ENCODE measurements at regions not wholly inside any gene's neighbourhood (a gene's known extent, or its start where the extent isn't known, plus 50 kb on each side); places are given as distances from the start of the nearest gene placed in this dataset.

DNA sequence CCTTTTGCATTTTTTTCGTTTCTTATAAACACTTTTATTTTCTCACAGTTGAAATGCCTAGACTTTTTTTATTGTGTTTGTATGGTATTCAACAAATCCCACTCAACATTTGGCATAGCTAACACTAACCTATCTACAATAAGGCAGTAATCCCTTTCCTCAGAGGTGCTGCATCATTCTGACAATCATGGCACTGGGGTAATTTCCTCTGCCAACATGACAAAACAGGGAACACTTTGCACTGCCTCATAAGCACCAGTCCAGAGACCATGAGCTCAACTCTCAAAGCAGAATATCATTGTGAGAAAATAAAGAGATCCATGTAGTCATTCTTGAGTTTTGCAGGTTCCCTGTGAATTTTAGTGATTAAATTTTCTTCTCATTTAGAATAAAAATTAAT is 183.8 kb upstream of the INTU start:
- ATAC-seq (ENCODE audit: insufficient read depth, low FRiP score) (no peak), DNase-seq (no peak)
- Histone ChIP-seq H3K4me1 (ENCODE audit: control insufficient read depth in 5 of 5, insufficient read depth in 5 of 5, low read length in 5 of 5) (peaks cover 0 to 6% (median 0%) of the 10 kb centered on the region in 5 donors), H3K4me3 (no peak overlapping the region), H3K27me3 (ENCODE audit: control insufficient read depth in 3 of 3, insufficient read depth in 3 of 3, low read length in 2 of 3) (no peaks in the 10 kb centered on the region), H3K36me3 (ENCODE audit: control insufficient read depth in 4 of 4, insufficient read depth in 4 of 4, low read length in 4 of 4) (no peaks in the 10 kb centered on the region), H3K9me3 (ENCODE audit: control insufficient read depth in 4 of 4, insufficient read depth in 3 of 4, low read length in 3 of 4) (no peaks in the 10 kb centered on the region), H3K27ac (ENCODE audit: low read depth in 1 of 2, low read length in 1 of 2) (no peak overlapping the region), H3K9ac (ENCODE audit: insufficient read depth in 1 of 2, low read length in 2 of 2) (no peak overlapping the region)
- TF ChIP-seq, protein P1, sequence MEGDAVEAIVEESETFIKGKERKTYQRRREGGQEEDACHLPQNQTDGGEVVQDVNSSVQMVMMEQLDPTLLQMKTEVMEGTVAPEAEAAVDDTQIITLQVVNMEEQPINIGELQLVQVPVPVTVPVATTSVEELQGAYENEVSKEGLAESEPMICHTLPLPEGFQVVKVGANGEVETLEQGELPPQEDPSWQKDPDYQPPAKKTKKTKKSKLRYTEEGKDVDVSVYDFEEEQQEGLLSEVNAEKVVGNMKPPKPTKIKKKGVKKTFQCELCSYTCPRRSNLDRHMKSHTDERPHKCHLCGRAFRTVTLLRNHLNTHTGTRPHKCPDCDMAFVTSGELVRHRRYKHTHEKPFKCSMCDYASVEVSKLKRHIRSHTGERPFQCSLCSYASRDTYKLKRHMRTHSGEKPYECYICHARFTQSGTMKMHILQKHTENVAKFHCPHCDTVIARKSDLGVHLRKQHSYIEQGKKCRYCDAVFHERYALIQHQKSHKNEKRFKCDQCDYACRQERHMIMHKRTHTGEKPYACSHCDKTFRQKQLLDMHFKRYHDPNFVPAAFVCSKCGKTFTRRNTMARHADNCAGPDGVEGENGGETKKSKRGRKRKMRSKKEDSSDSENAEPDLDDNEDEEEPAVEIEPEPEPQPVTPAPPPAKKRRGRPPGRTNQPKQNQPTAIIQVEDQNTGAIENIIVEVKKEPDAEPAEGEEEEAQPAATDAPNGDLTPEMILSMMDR (IDR thresholded peaks at IDR 0.05; ENCODE audit: control extremely low read depth, extremely low read depth), result no peak
- 84 to 94% methylated on average over 1 of the region's 1 CpG for WGBS, 2 donors

DNA sequence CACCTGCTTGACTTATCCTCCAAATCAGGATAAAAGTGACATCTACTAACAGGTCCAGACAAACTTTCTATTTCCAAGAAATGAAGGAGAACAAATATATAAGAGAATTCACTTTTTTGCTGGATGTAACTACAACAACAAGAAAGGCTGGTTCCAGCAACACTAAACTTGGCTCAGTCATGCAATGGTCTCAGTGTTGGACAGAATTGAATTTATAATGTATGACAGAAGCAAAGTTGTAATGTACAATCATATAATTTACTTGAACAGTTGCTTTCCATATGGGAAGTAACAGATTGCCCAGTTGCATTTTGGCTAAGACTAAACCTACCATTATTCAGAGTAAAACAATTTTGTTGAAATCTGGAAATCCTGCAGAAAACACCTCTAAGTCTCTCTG is 183.3 kb upstream of the INTU start:
- no peak overlapping the region for H3K9ac ChIP-seq (ENCODE audit: insufficient read depth in 1 of 2, low read length in 2 of 2)
- TF ChIP-seq, protein P1 (IDR thresholded peaks at IDR 0.05; ENCODE audit: control extremely low read depth, extremely low read depth), result no peak
- H3K36me3 ChIP-seq (ENCODE audit: control insufficient read depth in 4 of 4, insufficient read depth in 4 of 4, low read length in 4 of 4), result no peaks in the 10 kb centered on the region
- H3K27me3 ChIP-seq (ENCODE audit: control insufficient read depth in 3 of 3, insufficient read depth in 3 of 3, low read length in 2 of 3), result no peaks in the 10 kb centered on the region
- H3K9me3 ChIP-seq (ENCODE audit: control insufficient read depth in 4 of 4, insufficient read depth in 3 of 4, low read length in 3 of 4), result no peaks in the 10 kb centered on the region
- H3K4me3 ChIP-seq, result no peak overlapping the region
- H3K4me1 ChIP-seq (ENCODE audit: control insufficient read depth in 5 of 5, insufficient read depth in 5 of 5, low read length in 5 of 5), result peaks cover 0 to 6% (median 0%) of the 10 kb centered on the region in 5 donors
- H3K27ac ChIP-seq (ENCODE audit: low read depth in 1 of 2, low read length in 1 of 2), result no peak overlapping the region
- peak in 2 of 3 donors; percentile 46 to 70 for DNase-seq
- no peak for ATAC-seq (ENCODE audit: insufficient read depth, low FRiP score)

DNA sequence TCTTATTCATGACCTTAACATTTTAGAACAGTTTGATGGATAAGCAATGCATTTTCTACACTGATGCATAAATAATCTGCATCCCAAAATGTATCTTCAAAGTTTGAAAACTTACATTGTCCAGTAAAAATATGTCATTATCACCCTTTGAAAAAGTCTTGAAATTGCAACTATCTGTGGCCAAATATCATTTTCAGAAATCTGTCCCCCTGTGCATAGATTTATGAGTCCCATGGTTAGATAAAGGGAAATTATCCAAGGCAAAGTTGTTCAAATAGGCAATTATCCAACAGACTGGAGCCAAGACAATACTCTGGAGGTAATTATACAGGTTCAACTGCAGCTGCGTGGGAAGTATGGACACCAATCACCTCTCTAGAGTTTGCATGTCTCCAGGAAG is 182.5 kb upstream of the INTU start:
- DNase-seq (no peak), ATAC-seq (ENCODE audit: insufficient read depth, low FRiP score) (no peak)
- peaks cover 0 to 1% (median 0%) of the 10 kb centered on the region in 4 donors for H3K9me3 ChIP-seq (ENCODE audit: control insufficient read depth in 4 of 4, insufficient read depth in 3 of 4, low read length in 3 of 4)
- no peaks in the 10 kb centered on the region for H3K36me3 ChIP-seq (ENCODE audit: control insufficient read depth in 4 of 4, insufficient read depth in 4 of 4, low read length in 4 of 4)
- H3K4me3 ChIP-seq, result no peak overlapping the region
- H3K9ac ChIP-seq (ENCODE audit: insufficient read depth in 1 of 2, low read length in 2 of 2), result no peak overlapping the region
- H3K27ac ChIP-seq (ENCODE audit: low read depth in 1 of 2, low read length in 1 of 2), result no peak overlapping the region
- peaks cover 0 to 6% (median 0%) of the 10 kb centered on the region in 5 donors for H3K4me1 ChIP-seq (ENCODE audit: control insufficient read depth in 5 of 5, insufficient read depth in 5 of 5, low read length in 5 of 5)
- 64 to 97% methylated on average over 1 of the region's 1 CpG for WGBS, 2 donors
- H3K27me3 ChIP-seq (ENCODE audit: control insufficient read depth in 3 of 3, insufficient read depth in 3 of 3, low read length in 2 of 3), result no peaks in the 10 kb centered on the region
- TF ChIP-seq, protein P1 (IDR thresholded peaks at IDR 0.05; ENCODE audit: control extremely low read depth, extremely low read depth), result no peak

DNA sequence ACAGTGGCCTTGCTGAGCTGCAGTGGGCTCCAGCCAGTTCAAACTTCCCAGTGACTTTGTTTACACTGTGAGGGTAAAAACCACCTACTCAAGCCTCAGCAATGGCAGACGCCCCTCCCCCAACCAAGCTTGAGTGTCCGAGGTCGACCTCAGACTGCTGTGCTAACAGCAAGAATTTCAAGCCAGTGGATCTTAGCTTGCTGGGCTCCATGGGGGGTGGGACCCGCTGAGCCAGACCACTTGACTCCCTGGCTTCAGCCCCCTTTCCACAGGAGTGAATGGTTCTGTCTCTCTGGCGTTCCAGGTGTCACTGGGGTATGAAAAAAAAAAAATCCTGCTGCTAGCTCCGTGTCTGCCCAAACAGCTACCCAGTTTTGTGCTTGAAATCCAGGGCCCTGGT is 168.9 kb upstream of the INTU start:
- H3K36me3 ChIP-seq (ENCODE audit: control insufficient read depth in 4 of 4, insufficient read depth in 4 of 4, low read length in 4 of 4), result no peaks in the 10 kb centered on the region
- no peak overlapping the region for H3K27ac ChIP-seq (ENCODE audit: low read depth in 1 of 2, low read length in 1 of 2)
- DNase-seq (no peak), ATAC-seq (ENCODE audit: insufficient read depth, low FRiP score) (no peak)
- TF ChIP-seq, protein P1 (IDR thresholded peaks at IDR 0.05; ENCODE audit: control extremely low read depth, extremely low read depth), result no peak
- WGBS, 2 donors, result 48 to 57% methylated on average over 6 of the region's 6 CpGs
- H3K27me3 ChIP-seq (ENCODE audit: control insufficient read depth in 3 of 3, insufficient read depth in 3 of 3, low read length in 2 of 3), result no peaks in the 10 kb centered on the region
- H3K9ac ChIP-seq (ENCODE audit: insufficient read depth in 1 of 2, low read length in 2 of 2), result no peak overlapping the region
- no peaks in the 10 kb centered on the region for H3K9me3 ChIP-seq (ENCODE audit: control insufficient read depth in 4 of 4, insufficient read depth in 3 of 4, low read length in 3 of 4)
- H3K4me1 ChIP-seq (ENCODE audit: control insufficient read depth in 5 of 5, insufficient read depth in 5 of 5, low read length in 5 of 5), result no peaks in the 10 kb centered on the region
- no peak overlapping the region for H3K4me3 ChIP-seq

All from lung (tissue), 11 donors.